ENCODE measurements at regions not wholly inside any gene's neighbourhood (a gene's known extent, or its start where the extent isn't known, plus 50 kb on each side); places are given as distances from the start of the nearest gene placed in this dataset.

GRCh38 chr6:79420054-79420453 is 117.2 kb downstream of the LCA5 start:
- no peak for ATAC-seq
- H3K4me3 ChIP-seq (ENCODE audit: low read length): no peak overlapping the region
- H3K9me2 ChIP-seq (replicated peaks; ENCODE audit: low read length): no peaks in the 10 kb centered on the region
- no peaks in the 10 kb centered on the region for H4K20me1 ChIP-seq (ENCODE audit: low read length)
- ChIA-PET CTCF (no interaction called here), POLR2A (ENCODE audit: unreplicated experiment) (no interaction called here)
- no peaks in the 10 kb centered on the region for H3K9me3 ChIP-seq (ENCODE audit: low read length)
- no peak overlapping the region for H2AFZ ChIP-seq (ENCODE audit: low read length)
- no TSS peak for BruUV-seq (replicated peaks)
- H3K36me3 ChIP-seq (ENCODE audit: low read depth, low read length): no peaks in the 10 kb centered on the region
- no peaks in the 10 kb centered on the region for H3K27me3 ChIP-seq (ENCODE audit: low read length)
- intact Hi-C loops (cut with micrococcal nuclease): loop anchor here (5.0 kb wide), 2 partner anchors 33 to 42 kb away; no protein-coding TSS in a partner anchor
- no peak overlapping the region for H3K9ac ChIP-seq (ENCODE audit: low read length)
- H3K27ac ChIP-seq (ENCODE audit: low read length): no peak overlapping the region
- TF ChIP-seq CTCF (conservative IDR thresholded peaks at IDR 0.05; ENCODE audit: low read depth, low read length) (no peak), EZH2 (IDR thresholded peaks at IDR 0.05; ENCODE audit: low read length, unreplicated experiment) (no peak), EZH2phosphoT487 (IDR thresholded peaks at IDR 0.05; ENCODE audit: borderline replicate concordance, low read length) (no peak)
- H3K4me2 ChIP-seq (ENCODE audit: low read length): no peak overlapping the region
- no peaks in the 10 kb centered on the region for H3F3A ChIP-seq (ENCODE audit: low read length, unreplicated experiment)
- no peaks in the 10 kb centered on the region for H3K79me2 ChIP-seq (ENCODE audit: low read length)
- H3K4me1 ChIP-seq (ENCODE audit: insufficient read depth, low read length): peaks cover 7% of the 10 kb centered on the region
- no peak for DNase-seq

GRCh38 chr6:79416931-79417330 is 120.3 kb downstream of the LCA5 start:
- no peaks in the 10 kb centered on the region for H3K79me2 ChIP-seq (ENCODE audit: low read length)
- POLR2A ChIA-PET (ENCODE audit: unreplicated experiment): no interaction called here
- H3K9ac ChIP-seq (ENCODE audit: low read length): no peak overlapping the region
- no peak overlapping the region for H3K27ac ChIP-seq (ENCODE audit: low read length)
- H3K9me2 ChIP-seq (replicated peaks; ENCODE audit: low read length): no peaks in the 10 kb centered on the region
- H2AFZ ChIP-seq (ENCODE audit: low read length): no peak overlapping the region
- no peaks in the 10 kb centered on the region for H3K27me3 ChIP-seq (ENCODE audit: low read length)
- no peak for TF ChIP-seq EZH2 (IDR thresholded peaks at IDR 0.05; ENCODE audit: low read length, unreplicated experiment)
- TF ChIP-seq CTCF (conservative IDR thresholded peaks at IDR 0.05; ENCODE audit: low read depth, low read length): no peak
- TF ChIP-seq EZH2phosphoT487 (IDR thresholded peaks at IDR 0.05; ENCODE audit: borderline replicate concordance, low read length): no peak
- no peaks in the 10 kb centered on the region for H3K9me3 ChIP-seq (ENCODE audit: low read length)
- H3K4me3 ChIP-seq (ENCODE audit: low read length): no peak overlapping the region
- no TSS peak for BruUV-seq (replicated peaks)
- ATAC-seq: no peak
- intact Hi-C loops (cut with micrococcal nuclease): no loop called here
- no peaks in the 10 kb centered on the region for H4K20me1 ChIP-seq (ENCODE audit: low read length)
- no peak for DNase-seq
- H3K4me1 ChIP-seq (ENCODE audit: insufficient read depth, low read length): peaks cover 10% of the 10 kb centered on the region
- no peaks in the 10 kb centered on the region for H3K36me3 ChIP-seq (ENCODE audit: low read depth, low read length)
- H3K4me2 ChIP-seq (ENCODE audit: low read length): no peak overlapping the region
- H3F3A ChIP-seq (ENCODE audit: low read length, unreplicated experiment): no peaks in the 10 kb centered on the region
- CTCF ChIA-PET: no interaction called here

- TF ChIP-seq EZH2 (IDR thresholded peaks at IDR 0.05; ENCODE audit: low read length, unreplicated experiment) (no peak), CTCF (conservative IDR thresholded peaks at IDR 0.05; ENCODE audit: low read depth, low read length) (no peak), EZH2phosphoT487 (IDR thresholded peaks at IDR 0.05; ENCODE audit: borderline replicate concordance, low read length) (no peak)
- peak; percentile 51 for DNase-seq
- no peaks in the 10 kb centered on the region for H3K27me3 ChIP-seq (ENCODE audit: low read length)
- H3K36me3 ChIP-seq (ENCODE audit: low read depth, low read length): no peaks in the 10 kb centered on the region
- H3K9ac ChIP-seq (ENCODE audit: low read length): no peak overlapping the region
- H3K27ac ChIP-seq (ENCODE audit: low read length): no peak overlapping the region
- H3K4me2 ChIP-seq (ENCODE audit: low read length): 0 out of 2 replicates have a peak overlapping the region, but pooled peaks have one; percentile 11
- no peak; the same call in 1 of the 2 replicates for ATAC-seq
- no peaks in the 10 kb centered on the region for H3K79me2 ChIP-seq (ENCODE audit: low read length)
- no peaks in the 10 kb centered on the region for H3K9me2 ChIP-seq (replicated peaks; ENCODE audit: low read length)
- no peaks in the 10 kb centered on the region for H3F3A ChIP-seq (ENCODE audit: low read length, unreplicated experiment)
- intact Hi-C loops (cut with micrococcal nuclease): no loop called here
- CTCF ChIA-PET: no interaction called here
- H3K9me3 ChIP-seq (ENCODE audit: low read length): no peaks in the 10 kb centered on the region
- H3K4me1 ChIP-seq (ENCODE audit: insufficient read depth, low read length): peaks cover 8% of the 10 kb centered on the region
- no peaks in the 10 kb centered on the region for H4K20me1 ChIP-seq (ENCODE audit: low read length)
- BruUV-seq (replicated peaks): no TSS peak
- peak overlapping the region; percentile 39; the same call in 1 of the 2 replicates for H2AFZ ChIP-seq (ENCODE audit: low read length)
- POLR2A ChIA-PET (ENCODE audit: unreplicated experiment): no interaction called here
- H3K4me3 ChIP-seq (ENCODE audit: low read length): no peak overlapping the region
These were observed 123.6 kb downstream of the LCA5 start for GRCh38 chr6:79413562-79414002.

All from PC-3 (cell line).